HG02938 (cell line): ENCODE measurements at regions not wholly inside any gene's neighbourhood (a gene's known extent, or its start where the extent isn't known, plus 50 kb on each side); places are given as distances from the start of the nearest gene placed in this dataset.

Source experiments
- ATAC-seq: cut with Tn5 transposase; IDR thresholded peaks from one replicate; pipeline ENCODE4 v1.9.1; 2021; ENCODE audit warnings: mild to moderate bottlenecking, moderate library complexity; ENCODE audit not compliant: unreplicated experiment

GRCh38 chr4:140281828-140282552 is 91.5 kb upstream of the SCOC start:
- ATAC-seq: no peak

GRCh38 chr4:140277576-140277975 is 95.9 kb upstream of the SCOC start:
- no peak for ATAC-seq

- ATAC-seq: no peak
Measured at GRCh38 chr4:140271553-140271952, 101.9 kb upstream of the SCOC start.

GRCh38 chr4:140269369-140269768 is 104.1 kb upstream of the SCOC start:
- ATAC-seq: no peak

GRCh38 chr4:140268186-140268841 is 105.1 kb upstream of the SCOC start:
- no peak for ATAC-seq

- ATAC-seq: no peak
Measured at GRCh38 chr4:140267576-140267975, 105.9 kb upstream of the SCOC start.

- ATAC-seq: no peak
Measured at GRCh38 chr4:140266958-140267568, 106.4 kb upstream of the SCOC start.

GRCh38 chr4:140260227-140260626 is 106.2 kb upstream of the MAML3 start:
- ATAC-seq: no peak

GRCh38 chr4:140258476-140258875 is 104.5 kb upstream of the MAML3 start:
- ATAC-seq: no peak

- ATAC-seq: no peak
Measured at GRCh38 chr4:140257461-140258305, 103.7 kb upstream of the MAML3 start.

- ATAC-seq: no peak
Measured at GRCh38 chr4:140256941-140257340, 103.0 kb upstream of the MAML3 start.

GRCh38 chr4:140256335-140256734 is 102.4 kb upstream of the MAML3 start:
- ATAC-seq: no peak

GRCh38 chr4:140255927-140256326 is 101.9 kb upstream of the MAML3 start:
- ATAC-seq: no peak

- no peak for ATAC-seq
Measured at GRCh38 chr4:140255467-140255866, 101.5 kb upstream of the MAML3 start.

GRCh38 chr4:140254651-140255299 is 100.8 kb upstream of the MAML3 start:
- no peak for ATAC-seq

GRCh38 chr4:140253556-140254027 is 99.6 kb upstream of the MAML3 start:
- no peak for ATAC-seq

GRCh38 chr4:140252742-140253555 is 99.0 kb upstream of the MAML3 start:
- ATAC-seq: peak; percentile 47

- no peak for ATAC-seq
Measured at GRCh38 chr4:140252141-140252741, 98.3 kb upstream of the MAML3 start.

- no peak for ATAC-seq
Measured at GRCh38 chr4:140251571-140251970, 97.6 kb upstream of the MAML3 start.
